ENCODE measurements at regions not wholly inside any gene's neighbourhood (a gene's known extent, or its start where the extent isn't known, plus 50 kb on each side); places are given as distances from the start of the nearest gene placed in this dataset.

DNA sequence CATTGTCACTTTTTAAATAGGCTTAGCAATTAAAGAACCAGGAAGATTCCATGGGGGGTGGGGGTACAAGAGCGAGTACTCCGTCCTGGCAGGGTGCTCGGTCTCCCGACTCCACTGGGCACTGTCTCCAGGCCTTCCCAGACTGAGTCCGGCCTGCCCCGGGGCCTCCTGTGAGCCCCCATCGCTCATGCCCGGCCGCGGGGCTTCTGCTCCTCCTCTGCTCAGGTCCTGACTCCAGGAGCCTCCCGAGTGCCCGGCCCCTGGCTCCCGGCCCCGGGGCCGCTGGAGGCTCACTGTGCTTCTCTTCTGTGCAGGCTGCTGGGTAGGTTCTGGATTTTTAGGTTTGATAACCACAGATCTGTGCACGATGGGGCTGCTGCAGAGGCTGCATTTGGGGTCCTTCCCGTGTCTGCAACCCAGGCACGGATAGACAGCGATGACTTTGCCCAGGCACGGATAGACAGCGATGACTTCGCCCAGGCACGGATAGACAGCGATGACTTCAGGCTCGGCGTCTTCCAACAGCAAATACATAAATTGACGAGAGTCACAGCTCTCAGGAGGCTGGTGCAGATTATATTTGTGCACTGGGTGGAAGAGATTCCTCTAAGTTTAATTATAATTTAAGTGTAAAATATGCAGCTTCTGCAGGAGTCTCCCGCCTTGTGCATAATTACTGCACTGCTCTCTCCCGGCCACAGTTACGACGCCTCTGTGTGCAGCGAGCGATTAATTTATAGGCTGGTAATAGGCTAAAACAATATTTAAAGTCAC is 74.8 kb upstream of the RXRA start:
- no peak for DNase-seq

DNA sequence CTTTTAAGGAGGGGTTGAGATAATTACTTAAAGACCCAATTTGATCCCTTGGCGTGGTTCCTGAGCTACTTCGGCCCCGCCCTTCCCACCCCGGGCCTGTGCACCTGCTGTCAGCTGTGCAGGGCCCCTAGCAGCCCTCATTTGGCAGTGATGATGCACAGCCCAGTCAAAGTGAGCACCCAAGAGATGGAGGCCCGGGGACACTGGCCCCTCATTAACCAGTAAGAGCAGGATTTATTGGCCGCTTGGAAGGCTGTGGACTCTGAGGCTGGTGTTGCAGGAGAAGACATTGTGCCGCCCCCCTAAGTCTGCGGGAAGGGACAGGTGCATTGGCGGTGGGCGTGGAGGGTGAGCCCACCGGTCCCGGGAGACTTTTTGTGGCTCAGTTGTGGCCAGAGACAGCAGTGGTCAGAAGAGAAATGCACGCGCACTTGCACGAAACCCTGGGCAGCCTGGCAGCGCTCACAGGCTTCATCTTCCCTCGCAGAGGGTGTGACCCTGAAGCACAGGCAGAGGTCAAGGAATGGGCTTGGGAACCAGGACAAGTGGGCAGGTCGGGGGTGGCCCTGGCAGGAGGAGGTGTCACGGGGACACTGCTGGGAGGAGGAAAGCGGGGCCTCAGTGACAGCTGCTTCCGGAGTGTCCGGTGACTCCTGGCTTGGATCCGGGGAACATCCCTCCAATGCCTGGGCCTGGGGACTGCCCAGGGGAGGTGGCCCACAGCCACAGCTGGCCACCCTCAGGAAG is 74.0 kb upstream of the RXRA start:
- peak; percentile 7 for DNase-seq

GRCh38 chr9:134253606-134254205 is 72.5 kb upstream of the RXRA start:
- no peak for DNase-seq

- no peak for DNase-seq
These were observed 67.9 kb upstream of the RXRA start for GRCh38 chr9:134258332-134258731.

DNA sequence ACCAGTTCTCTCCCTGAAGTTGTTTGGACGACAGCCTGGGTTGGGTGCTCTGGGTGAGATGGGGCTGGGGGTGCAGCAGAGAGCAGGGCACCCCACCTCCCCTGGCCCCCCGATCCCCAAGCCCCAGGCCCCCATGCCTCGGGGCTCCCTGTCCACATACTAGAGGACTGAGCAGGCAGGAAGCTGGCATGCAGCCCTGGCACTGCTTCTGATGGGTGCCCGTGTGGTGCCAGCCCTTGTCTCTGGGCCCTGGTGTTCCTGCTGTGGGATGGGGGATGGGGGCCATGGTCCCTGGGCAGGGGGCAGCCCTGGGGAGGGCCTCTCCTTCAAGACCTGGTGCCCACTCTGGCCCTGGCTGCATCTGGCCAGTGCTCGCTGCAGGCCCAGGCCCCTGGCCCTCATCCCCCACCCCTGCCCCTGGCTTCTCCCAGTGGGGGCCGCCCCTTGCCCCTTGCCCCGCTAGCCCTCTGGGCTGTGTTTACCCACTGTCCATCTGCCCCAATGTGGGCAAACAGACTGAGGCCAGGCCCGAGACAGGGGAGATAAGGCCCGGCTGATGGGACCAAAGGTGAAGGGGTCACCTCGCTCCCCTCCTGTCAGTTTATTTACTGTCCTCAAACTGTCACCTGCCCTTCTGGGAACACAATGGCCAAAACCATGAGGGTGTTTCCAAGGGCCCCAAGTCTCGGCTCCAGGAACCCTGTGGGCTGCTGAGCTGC is 67.3 kb upstream of the RXRA start:
- DNase-seq, result no peak

GRCh38 chr9:134259708-134260107 is 66.5 kb upstream of the RXRA start:
- no peak for DNase-seq

DNA sequence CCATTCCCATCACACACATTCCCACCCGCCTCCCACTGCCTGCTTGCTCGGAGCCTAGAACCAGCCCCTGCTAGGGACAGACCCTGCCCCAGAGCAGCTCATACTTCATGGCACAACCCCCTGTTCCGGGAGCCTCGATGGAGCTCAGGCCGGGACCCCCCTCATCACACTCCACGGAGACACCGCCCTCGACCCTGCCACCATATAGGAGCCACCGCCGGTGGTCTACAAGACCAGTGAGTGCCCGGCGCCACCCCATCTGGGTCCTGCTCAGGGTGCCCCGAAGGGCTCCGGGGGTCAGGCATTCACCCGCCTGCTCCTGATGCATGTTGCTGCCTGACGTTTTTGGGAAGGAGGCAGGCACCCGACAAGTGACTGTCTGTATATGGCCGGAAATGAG is 65.5 kb upstream of the RXRA start:
- DNase-seq, result no peak

- DNase-seq, result no peak
These were observed 64.2 kb upstream of the RXRA start for GRCh38 chr9:134262035-134262434.

GRCh38 chr9:134263596-134263995 is 62.7 kb upstream of the RXRA start:
- no peak for DNase-seq

DNA sequence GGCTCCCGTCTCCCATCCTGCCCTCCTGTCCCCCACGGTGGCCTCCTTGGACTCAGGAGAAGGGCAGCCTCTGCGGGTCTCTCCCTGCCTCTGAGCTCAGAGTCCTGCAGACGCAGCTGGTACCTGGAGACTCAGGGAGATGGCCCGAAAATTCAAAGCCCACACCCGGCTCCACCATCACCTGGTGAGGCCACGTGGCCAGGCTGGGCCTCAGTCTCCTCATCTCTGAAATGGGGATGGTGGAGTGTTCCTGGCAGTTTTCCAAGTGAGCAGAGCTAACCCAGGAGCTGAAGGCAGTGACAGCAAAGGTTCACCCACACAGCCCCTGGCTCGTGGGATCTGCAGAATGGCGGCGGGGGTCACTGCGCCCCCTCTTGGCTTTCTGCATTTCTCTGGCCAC is 62.1 kb upstream of the RXRA start:
- DNase-seq, result no peak

GRCh38 chr9:134265078-134265477 is 61.2 kb upstream of the RXRA start:
- no peak for DNase-seq

- DNase-seq, result no peak
These were observed 59.8 kb upstream of the RXRA start for GRCh38 chr9:134266418-134266817.

DNA sequence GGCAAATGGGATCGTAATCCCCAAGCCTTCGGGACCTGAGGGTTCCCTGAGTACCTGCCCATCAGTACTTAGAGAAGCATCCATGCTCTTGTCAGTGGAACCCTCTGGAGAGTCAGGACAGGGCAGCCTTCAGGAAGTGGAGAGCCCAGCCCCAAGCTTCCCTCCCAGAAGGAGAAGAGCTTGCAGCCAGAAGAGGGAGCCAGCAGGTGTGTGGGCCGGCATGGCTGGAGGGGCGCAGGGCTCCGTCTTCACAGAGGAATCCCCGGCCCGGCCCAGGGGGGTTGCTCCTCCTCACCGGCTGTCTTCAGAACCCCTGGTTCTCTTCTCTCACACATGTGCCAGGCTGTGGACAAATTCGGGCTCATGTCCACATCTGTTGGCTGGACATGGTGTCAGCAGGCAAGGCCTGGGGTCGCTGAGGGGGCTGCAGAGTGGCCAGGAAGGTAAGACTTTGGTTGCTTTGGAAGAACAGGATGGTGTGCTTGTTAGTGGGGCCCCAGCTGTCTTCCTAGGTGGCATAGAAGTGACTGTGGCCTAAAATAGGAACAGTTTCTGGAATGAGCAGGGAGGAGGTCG is 58.9 kb upstream of the RXRA start:
- no peak for DNase-seq

DNA sequence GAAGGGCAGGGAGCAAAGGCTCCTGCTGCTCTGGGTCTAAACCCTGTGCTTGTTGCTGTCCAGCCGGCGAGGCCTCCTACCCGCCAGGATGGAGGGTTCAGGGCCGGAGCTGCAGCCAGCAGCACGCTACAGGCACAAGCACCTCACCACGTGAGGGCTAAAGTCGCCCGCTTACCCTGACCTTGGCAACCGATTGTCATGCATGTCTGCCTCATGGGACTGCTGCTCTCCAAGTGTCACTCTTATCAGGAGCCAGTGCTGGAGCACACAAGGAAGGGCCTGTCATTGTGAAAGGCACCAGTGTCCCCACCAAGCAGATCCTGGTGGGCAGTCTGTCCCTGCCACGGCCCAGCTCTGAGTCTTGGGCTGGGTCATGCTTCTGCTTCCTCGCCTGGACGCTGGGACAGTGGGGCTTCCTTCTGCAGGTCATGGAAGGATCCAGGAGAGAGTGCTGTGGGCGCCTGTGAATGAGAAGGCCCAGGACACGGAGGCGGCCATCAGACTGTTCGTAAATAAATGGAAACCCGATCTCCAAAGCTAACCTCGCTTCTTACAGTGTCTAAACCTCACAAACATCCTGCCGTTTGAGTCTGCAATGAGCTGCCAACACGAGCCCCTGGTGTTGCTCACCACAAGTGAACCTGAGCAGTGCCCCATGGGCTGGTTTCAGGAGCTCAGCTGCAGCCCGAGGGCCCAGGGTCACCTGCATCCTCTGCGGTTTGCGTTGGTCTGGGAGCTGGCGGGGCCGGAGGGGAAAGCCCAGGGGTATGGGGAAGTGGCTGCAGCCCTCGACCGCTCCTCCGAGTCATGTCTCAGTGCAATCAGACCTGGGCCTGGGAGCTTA is 58.2 kb upstream of the RXRA start:
- DNase-seq, result no peak

DNA sequence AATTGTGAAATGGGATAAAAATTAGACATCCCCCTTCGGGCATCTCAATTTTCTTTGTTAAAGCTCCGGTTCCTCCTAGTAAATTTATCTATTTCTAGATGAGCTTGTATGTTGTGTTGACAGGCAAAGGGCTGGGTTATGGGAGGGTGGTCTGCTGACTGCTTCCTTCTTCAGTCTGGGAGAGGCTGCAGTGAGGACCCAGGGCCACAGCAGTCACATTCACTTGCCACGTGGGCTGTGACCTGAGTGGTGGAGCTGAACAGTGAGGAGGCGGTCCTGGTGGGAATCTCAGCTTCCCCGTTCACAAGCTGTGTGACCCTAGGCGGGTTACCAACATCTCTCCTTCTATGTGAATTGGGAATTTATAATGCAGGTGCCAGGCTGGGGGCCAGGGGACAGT is 57.5 kb upstream of the RXRA start:
- DNase-seq, result no peak

- DNase-seq, result no peak
These were observed 54.6 kb upstream of the RXRA start for GRCh38 chr9:134271338-134272301.

GRCh38 chr9:134272302-134273023 is 53.8 kb upstream of the RXRA start:
- DNase-seq, result no peak

DNA sequence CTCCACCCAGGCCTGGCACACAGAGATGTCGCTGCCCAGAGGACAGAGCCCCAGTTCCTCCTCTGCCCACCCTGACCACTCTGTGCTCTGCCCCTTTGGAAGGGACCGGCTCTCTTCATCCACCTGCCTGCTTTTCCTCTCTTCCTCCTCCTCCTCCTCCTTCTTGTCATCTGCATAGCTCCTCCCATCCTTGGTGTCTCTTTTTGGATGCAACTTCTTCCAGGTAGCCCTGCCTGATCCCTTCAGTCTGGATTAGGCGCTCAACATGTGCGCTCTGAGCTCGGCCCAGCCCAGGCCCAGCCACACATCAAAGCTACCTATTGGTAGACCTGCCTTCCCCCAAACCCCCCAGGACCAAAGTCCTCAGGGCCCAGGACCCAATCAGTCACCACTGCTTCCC is 52.6 kb upstream of the RXRA start:
- DNase-seq, result no peak

DNA sequence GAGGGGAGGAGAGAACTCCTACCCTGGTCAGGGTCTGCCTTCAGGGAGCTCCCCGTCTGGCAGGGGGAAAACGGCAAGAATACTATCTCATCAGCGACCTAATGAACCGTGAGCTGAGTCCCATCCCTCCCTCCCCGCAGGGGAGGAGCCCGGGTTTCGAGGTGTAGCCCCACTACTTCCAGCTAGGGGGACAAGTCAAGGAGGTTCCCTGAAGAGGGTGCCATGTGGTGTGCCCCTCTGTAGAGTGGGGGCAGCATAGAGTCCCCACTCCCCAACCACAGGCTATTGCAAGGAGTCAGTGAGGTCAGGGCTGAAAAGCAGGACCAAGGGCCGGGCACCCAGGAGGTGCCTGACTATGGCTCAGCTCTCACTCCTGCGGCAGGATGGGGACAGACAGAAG is 50.9 kb upstream of the RXRA start:
- DNase-seq, result no peak

Measured in SHP77 treated with DMSO at 0.1 percent for 48 hours (cell line).